Amniotic epithelial cell (primary cell): ENCODE measurements at regions not wholly inside any gene's neighbourhood (a gene's known extent, or its start where the extent isn't known, plus 50 kb on each side); places are given as distances from the start of the nearest gene placed in this dataset.
A peak's percentile ranks its signal among the peaks of the same experiment; 100 is the strongest.
"Not testable (repeated sequence)": the region's sequence is repeated elsewhere in the genome, so short reads cannot be mapped to it uniquely, and the experiment has no call there.

Source experiments
- DNase-seq: peaks from one replicate; pipeline ENCODE4 v3.0.0-alpha.2; 2010; ENCODE audit warnings: low read depth

DNA sequence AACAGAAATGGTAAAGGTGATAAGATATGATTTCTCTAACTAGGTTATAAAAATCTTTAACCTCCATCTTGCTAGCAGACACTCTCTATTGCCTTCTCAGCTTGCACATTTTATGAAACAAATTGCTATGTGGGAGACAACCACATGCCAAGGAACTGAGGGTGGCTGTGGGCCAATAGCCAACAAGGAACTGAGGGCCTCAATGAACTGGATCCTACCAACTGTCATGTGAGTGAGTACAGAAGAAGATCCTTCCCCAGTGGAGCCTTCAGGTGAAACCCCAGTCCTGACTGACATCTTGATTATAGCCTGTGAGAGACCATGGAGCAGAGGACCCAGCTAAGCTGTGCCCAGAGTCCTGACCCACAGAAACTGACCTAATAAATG, 129.2 kb upstream of the LRIG1 start:
- no peak for DNase-seq

GRCh38 chr3:66633402-66634381, 132.9 kb upstream of the LRIG1 start:
- no peak for DNase-seq

DNA sequence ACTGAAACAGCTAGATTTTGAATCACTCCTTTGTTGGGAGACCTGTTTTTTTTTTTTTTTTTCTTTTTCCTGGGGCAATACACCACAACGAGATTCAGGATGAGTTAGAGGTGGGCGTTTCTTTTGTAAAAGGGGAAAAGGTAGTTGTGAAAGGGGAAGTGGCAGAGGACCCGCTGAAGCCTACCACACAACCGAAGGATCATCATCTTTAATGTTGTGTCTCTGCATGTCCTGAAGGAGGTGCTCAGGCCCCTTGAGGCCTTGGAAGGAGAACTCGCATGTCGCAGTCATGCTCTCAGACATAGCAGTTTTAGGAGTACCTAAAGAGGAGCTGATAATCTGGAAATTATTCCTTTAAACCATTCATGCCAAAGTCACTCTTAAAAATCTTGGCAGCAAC, 137.9 kb upstream of the LRIG1 start:
- no peak for DNase-seq

GRCh38 chr3:66639809-66640356, 139.1 kb upstream of the LRIG1 start:
- DNase-seq = no peak

GRCh38 chr3:66642019-66642418, 141.2 kb upstream of the LRIG1 start:
- DNase-seq = no peak

DNA sequence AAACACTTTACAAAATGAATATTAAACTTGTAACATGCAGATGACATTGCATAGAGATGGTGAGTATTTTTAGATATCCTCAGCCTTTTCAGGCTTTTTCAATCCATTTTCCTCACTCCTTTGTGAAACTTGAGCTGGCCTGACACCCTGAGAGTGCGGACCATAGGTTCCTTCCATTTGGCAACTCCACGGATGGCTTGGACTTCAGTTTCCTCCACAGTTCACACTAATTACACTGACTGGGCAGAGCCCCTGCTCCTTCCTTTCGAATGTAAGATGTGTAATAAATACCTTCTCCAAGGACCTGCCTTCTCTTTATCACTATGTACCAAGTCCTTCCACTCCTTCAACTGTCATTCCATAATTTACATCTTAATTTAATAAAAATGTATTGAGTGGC, 141.7 kb upstream of the LRIG1 start:
- DNase-seq = no peak

- no peak for DNase-seq
Observed at GRCh38 chr3:66644549-66644948, 143.7 kb upstream of the LRIG1 start.

DNA sequence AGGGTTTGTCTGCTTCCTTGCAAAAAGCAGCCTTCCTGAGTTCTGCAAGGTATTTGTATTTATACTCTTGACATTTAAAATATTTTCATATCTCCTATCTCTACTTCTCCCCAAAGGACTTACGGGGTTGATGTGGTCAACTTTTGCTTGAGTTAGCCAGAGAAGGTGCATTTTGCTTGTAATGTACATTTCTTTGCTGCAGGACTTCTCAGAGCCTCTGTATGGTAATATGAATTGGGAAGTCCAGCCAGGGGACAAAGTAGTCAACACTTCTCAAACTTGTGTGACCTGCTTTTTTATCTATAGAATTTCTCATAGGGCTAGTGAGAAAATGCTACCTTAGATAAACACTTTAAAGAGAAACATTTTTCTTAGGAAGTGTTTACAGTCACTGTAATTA, 148.2 kb upstream of the LRIG1 start:
- no peak for DNase-seq

GRCh38 chr3:66651520-66651919, 150.7 kb upstream of the LRIG1 start:
- DNase-seq = not testable (repeated sequence)

GRCh38 chr3:66652100-66652499, 151.3 kb upstream of the LRIG1 start:
- not testable (repeated sequence) for DNase-seq

GRCh38 chr3:66655044-66655443, 154.2 kb upstream of the LRIG1 start:
- DNase-seq = no peak

GRCh38 chr3:66655671-66656070, 154.8 kb upstream of the LRIG1 start:
- no peak for DNase-seq

DNA sequence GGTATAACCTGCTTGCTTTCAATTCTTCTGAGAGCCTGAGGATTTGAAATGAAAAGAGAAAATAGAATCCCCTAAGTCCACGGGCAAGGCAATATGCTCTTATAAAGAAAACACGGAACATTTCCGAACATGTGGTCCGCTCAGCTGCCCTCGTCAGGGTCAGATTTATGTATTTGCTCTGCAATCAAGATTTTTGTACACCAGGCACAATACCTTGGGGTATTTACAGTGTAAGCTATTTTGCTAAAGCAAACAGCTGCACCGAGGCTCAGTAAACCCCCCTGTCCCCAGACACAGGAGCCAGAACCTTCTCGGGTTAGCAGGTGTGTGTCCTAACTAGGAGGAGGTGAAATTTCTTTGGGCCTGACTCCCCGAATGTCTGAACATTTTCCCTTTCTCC, 155.8 kb upstream of the LRIG1 start:
- no peak for DNase-seq

DNA sequence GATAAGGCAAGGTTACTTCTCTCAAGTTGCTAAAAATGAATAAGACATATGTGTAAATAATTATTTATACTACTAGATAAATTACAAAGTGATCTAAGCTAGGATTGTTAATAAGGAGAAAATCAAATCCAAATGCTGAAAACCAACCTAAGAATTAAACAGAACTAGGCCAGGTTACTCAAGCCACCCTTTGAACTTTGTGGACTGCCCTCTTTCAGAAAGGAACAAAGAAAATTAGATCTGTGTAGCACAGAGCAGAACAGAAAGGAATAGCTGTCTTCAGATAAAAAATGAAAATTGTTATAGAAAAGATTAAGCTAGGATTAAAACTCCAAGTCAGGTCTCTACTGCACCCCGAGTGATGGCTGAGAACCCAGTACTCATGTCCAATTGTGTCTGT, 158.2 kb upstream of the LRIG1 start:
- no peak for DNase-seq

DNA sequence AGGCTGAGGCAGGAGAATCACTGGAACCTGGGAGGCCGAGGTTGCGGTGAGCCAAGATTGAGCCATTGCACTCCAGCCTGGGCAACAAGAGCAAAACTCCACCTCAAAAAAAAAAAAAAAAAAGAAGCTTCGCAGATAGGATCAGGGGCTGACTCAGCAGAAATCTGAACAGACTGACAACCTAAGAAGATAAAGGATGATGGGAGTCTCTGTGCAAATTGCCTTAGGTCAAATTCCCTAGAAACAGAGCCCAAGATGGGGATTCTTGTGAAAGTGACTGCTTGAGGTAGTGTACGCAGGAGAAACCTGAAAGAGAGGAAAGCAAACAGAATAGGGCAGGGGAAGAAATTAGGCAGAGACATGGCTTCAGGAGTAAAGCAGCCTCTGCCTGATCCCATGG, 160.8 kb upstream of the LRIG1 start:
- no peak for DNase-seq

- no peak for DNase-seq
Observed at GRCh38 chr3:66662894-66663293, 162.1 kb upstream of the LRIG1 start.

DNA sequence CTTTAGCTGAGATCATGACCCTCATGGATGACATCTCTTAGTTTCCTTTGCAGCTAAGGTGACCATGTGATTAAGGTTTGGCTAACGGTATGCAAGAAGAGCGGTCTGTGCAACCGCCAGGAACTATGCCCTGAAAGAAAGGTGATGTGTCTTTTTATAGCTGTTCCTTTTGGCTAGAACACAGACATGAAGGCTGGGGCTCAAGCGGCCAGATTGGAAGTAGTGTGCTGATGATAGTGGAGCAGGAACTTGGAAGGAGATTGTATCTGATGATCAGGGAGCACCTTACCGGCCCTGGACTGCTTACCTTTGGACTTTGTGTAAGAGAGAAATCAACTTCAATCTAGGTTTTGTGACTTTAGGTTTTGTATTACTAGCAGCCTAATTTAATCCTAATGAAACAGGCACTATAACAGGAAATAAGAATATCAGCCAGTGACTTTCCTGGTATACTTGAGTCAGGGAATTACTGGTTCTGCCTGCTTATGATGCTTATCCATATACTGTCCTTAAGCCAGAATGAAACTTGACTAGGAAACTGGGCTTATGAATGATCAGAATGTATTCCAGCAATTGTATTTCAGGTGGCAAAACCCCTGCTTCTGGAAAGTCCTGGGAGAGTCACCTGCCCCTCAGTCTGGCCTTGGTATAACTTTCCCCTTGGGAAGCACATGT, 164.3 kb upstream of the LRIG1 start:
- no peak for DNase-seq

- no peak for DNase-seq
Observed at GRCh38 chr3:66666362-66666761, 165.5 kb upstream of the LRIG1 start.

GRCh38 chr3:66667263-66667662, 166.4 kb upstream of the LRIG1 start:
- no peak for DNase-seq

- no peak for DNase-seq
Observed at GRCh38 chr3:66671291-66671690, 170.5 kb upstream of the LRIG1 start.

DNA sequence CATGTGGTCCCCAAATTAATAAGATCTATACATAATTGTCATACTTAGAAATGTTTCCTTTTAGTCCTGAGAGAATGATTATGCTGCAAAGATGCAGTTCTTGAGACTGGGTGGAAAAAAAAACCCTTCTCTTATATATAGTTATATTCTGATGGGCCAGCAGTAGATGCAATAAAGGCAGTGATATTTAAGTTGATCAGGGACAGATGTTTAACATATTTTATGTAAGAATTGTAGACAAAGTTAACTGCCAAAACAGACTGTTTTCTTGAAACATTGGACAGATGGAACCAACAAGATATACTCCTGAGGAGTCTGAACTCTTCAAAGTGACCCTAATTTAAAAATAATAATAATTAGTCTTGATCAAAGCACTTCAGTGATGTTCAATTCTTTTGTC, 172.0 kb upstream of the LRIG1 start:
- DNase-seq = no peak

GRCh38 chr3:66673293-66673692, 172.5 kb upstream of the LRIG1 start:
- DNase-seq = no peak

GRCh38 chr3:66675366-66675765, 174.5 kb upstream of the LRIG1 start:
- peak; percentile 44 for DNase-seq
